ENCODE measurements at regions not wholly inside any gene's neighbourhood (a gene's known extent, or its start where the extent isn't known, plus 50 kb on each side); places are given as distances from the start of the nearest gene placed in this dataset.

DNA sequence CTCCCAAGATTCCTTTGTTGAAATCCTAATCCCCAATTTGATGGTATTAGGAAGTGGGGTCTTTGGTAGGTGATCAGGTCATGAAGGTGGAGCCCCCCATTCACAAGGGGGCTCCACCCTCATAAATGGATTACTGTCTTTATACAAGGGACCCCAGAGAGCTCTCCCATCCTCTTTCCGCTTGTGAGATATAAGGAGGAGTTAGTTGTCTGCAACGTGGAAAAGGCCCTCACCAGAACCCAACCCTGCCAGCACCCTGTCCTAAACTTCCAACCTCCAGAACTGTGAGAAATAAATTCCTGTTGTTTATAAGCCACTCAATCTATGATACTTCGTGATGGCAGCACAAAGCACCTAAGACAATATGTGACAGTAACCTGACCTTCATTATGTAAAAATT lies 684.1 kb upstream of the HS6ST1 start:
- TF ChIP-seq GABPA (IDR thresholded peaks at IDR 0.05 in 1 of 2, conservative IDR thresholded peaks at IDR 0.05 in 1 of 2) (no peak), TAF1 (conservative IDR thresholded peaks at IDR 0.05) (no peak), FOXA2 (IDR thresholded peaks at IDR 0.05) (no peak), NR2F2 (IDR thresholded peaks at IDR 0.05) (no peak), YY1 (IDR thresholded peaks at IDR 0.05) (no peak), RAD21 (IDR thresholded peaks at IDR 0.05) (no peak), SP1 (IDR thresholded peaks at IDR 0.05) (no peak), FOXA1 (IDR thresholded peaks at IDR 0.05) (no peak), HNF4G (IDR thresholded peaks at IDR 0.05) (no peak), JUND (IDR thresholded peaks at IDR 0.05) (no peak), RXRA (IDR thresholded peaks at IDR 0.05) (no peak)
- TF ChIP-seq, protein P1, sequence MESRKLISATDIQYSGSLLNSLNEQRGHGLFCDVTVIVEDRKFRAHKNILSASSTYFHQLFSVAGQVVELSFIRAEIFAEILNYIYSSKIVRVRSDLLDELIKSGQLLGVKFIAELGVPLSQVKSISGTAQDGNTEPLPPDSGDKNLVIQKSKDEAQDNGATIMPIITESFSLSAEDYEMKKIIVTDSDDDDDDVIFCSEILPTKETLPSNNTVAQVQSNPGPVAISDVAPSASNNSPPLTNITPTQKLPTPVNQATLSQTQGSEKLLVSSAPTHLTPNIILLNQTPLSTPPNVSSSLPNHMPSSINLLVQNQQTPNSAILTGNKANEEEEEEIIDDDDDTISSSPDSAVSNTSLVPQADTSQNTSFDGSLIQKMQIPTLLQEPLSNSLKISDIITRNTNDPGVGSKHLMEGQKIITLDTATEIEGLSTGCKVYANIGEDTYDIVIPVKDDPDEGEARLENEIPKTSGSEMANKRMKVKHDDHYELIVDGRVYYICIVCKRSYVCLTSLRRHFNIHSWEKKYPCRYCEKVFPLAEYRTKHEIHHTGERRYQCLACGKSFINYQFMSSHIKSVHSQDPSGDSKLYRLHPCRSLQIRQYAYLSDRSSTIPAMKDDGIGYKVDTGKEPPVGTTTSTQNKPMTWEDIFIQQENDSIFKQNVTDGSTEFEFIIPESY (IDR thresholded peaks at IDR 0.05), result no peak
- no peaks in the 10 kb centered on the region for H3K4me1 ChIP-seq (ENCODE audit: control insufficient read depth in 4 of 4, insufficient read depth in 4 of 4, low read length in 3 of 4)
- H3K9me3 ChIP-seq (ENCODE audit: control insufficient read depth in 4 of 4, low read length in 3 of 4), result no peaks in the 10 kb centered on the region
- WGBS, result 77% methylated on average over 3 of the region's 3 CpGs
- H3K27ac ChIP-seq (ENCODE audit: low read depth in 1 of 2, low read length in 2 of 2), result no peak overlapping the region
- DNase-seq (ENCODE audit: low spot score), result no peak
- H3K36me3 ChIP-seq (ENCODE audit: control insufficient read depth in 4 of 4, insufficient read depth in 3 of 4, low read depth in 1 of 4, low read length in 3 of 4), result no peaks in the 10 kb centered on the region
- no peak overlapping the region for H3K9ac ChIP-seq (ENCODE audit: low read depth in 1 of 2, low read length in 2 of 2)
- H3K27me3 ChIP-seq (ENCODE audit: control insufficient read depth in 4 of 4, insufficient read depth in 4 of 4, low read length in 3 of 4), result no peaks in the 10 kb centered on the region
- no peak overlapping the region for H3K4me3 ChIP-seq (ENCODE audit: low read depth in 1 of 3, low read length in 3 of 3)

DNA sequence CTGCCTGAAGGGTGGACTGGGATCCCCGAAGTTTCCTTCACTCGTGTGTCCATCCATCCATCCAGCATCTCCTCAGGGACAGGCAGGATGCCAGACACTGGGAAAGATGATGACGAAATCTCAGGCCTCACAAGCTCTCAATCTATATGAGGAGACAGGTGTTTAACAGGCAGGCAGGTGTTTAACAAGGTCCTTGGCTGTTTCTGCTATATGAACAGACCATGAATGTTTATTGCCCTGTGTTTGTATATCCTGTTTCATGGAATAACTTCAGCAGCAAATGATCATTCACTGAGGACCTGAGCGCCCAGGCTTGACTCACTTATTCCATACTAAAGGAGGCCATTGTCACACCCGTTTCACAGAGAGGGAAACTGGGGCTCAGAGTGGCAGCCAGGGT lies 685.8 kb upstream of the HS6ST1 start:
- no peaks in the 10 kb centered on the region for H3K4me1 ChIP-seq (ENCODE audit: control insufficient read depth in 4 of 4, insufficient read depth in 4 of 4, low read length in 3 of 4)
- WGBS, result 78% methylated on average over 5 of the region's 5 CpGs

DNA sequence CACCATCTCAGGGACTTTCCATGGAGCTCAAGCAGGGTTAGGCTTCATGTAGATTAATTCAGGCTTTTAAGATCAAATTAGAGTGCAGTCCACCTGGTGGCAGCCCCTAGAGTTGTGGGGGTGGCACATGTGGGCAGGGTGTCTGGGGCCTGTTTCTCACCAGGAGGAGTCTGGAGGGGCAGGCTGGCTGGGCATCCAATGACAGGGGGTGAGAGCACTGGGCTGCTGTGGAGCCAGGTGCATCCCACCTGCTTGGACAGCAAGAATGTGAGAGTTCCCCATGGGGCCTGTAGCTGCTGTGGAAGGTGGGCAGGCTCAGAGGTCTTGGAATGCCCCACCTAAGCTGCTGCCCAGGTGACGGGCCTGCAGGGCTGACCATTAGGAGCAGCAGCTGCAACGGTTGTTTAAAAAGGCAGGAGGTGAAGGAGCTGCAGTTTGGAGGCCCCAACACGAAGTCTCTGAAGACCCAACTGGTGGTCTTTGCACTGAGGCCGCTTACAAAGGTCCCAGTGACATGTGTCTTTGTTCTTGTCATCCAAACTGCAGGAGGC lies 686.3 kb upstream of the HS6ST1 start:
- Histone ChIP-seq H3K9me3 (ENCODE audit: control insufficient read depth in 4 of 4, low read length in 3 of 4) (no peaks in the 10 kb centered on the region), H3K36me3 (ENCODE audit: control insufficient read depth in 4 of 4, insufficient read depth in 3 of 4, low read depth in 1 of 4, low read length in 3 of 4) (no peaks in the 10 kb centered on the region), H3K4me1 (ENCODE audit: control insufficient read depth in 4 of 4, insufficient read depth in 4 of 4, low read length in 3 of 4) (no peaks in the 10 kb centered on the region), H3K4me3 (ENCODE audit: low read depth in 1 of 3, low read length in 3 of 3) (no peak overlapping the region), H3K27me3 (ENCODE audit: control insufficient read depth in 4 of 4, insufficient read depth in 4 of 4, low read length in 3 of 4) (no peaks in the 10 kb centered on the region), H3K9ac (ENCODE audit: low read depth in 1 of 2, low read length in 2 of 2) (no peak overlapping the region), H3K27ac (ENCODE audit: low read depth in 1 of 2, low read length in 2 of 2) (no peak overlapping the region)
- no peak for DNase-seq (ENCODE audit: low spot score)
- 87% methylated on average over 4 of the region's 4 CpGs for WGBS
- TF ChIP-seq, protein P2, sequence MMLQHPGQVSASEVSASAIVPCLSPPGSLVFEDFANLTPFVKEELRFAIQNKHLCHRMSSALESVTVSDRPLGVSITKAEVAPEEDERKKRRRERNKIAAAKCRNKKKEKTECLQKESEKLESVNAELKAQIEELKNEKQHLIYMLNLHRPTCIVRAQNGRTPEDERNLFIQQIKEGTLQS (IDR thresholded peaks at IDR 0.05), result no peak
- TF ChIP-seq GABPA (IDR thresholded peaks at IDR 0.05 in 1 of 2, conservative IDR thresholded peaks at IDR 0.05 in 1 of 2) (no peak), JUND (IDR thresholded peaks at IDR 0.05) (no peak), RAD21 (IDR thresholded peaks at IDR 0.05) (no peak), SP1 (IDR thresholded peaks at IDR 0.05) (no peak), RXRA (IDR thresholded peaks at IDR 0.05) (no peak), HNF4G (IDR thresholded peaks at IDR 0.05) (no peak), FOXA2 (IDR thresholded peaks at IDR 0.05) (no peak), TAF1 (conservative IDR thresholded peaks at IDR 0.05) (no peak), HNF4A (conservative IDR thresholded peaks at IDR 0.05) (no peak), NR2F2 (IDR thresholded peaks at IDR 0.05) (no peak), EGR1 (IDR thresholded peaks at IDR 0.05; ENCODE audit: low read depth in 2 of 2) (no peak)
- TF ChIP-seq, protein P3, sequence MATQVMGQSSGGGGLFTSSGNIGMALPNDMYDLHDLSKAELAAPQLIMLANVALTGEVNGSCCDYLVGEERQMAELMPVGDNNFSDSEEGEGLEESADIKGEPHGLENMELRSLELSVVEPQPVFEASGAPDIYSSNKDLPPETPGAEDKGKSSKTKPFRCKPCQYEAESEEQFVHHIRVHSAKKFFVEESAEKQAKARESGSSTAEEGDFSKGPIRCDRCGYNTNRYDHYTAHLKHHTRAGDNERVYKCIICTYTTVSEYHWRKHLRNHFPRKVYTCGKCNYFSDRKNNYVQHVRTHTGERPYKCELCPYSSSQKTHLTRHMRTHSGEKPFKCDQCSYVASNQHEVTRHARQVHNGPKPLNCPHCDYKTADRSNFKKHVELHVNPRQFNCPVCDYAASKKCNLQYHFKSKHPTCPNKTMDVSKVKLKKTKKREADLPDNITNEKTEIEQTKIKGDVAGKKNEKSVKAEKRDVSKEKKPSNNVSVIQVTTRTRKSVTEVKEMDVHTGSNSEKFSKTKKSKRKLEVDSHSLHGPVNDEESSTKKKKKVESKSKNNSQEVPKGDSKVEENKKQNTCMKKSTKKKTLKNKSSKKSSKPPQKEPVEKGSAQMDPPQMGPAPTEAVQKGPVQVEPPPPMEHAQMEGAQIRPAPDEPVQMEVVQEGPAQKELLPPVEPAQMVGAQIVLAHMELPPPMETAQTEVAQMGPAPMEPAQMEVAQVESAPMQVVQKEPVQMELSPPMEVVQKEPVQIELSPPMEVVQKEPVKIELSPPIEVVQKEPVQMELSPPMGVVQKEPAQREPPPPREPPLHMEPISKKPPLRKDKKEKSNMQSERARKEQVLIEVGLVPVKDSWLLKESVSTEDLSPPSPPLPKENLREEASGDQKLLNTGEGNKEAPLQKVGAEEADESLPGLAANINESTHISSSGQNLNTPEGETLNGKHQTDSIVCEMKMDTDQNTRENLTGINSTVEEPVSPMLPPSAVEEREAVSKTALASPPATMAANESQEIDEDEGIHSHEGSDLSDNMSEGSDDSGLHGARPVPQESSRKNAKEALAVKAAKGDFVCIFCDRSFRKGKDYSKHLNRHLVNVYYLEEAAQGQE (IDR thresholded peaks at IDR 0.05), result no peak
- TF ChIP-seq, protein P1 (IDR thresholded peaks at IDR 0.05), result no peak
- TF ChIP-seq, protein P4, sequence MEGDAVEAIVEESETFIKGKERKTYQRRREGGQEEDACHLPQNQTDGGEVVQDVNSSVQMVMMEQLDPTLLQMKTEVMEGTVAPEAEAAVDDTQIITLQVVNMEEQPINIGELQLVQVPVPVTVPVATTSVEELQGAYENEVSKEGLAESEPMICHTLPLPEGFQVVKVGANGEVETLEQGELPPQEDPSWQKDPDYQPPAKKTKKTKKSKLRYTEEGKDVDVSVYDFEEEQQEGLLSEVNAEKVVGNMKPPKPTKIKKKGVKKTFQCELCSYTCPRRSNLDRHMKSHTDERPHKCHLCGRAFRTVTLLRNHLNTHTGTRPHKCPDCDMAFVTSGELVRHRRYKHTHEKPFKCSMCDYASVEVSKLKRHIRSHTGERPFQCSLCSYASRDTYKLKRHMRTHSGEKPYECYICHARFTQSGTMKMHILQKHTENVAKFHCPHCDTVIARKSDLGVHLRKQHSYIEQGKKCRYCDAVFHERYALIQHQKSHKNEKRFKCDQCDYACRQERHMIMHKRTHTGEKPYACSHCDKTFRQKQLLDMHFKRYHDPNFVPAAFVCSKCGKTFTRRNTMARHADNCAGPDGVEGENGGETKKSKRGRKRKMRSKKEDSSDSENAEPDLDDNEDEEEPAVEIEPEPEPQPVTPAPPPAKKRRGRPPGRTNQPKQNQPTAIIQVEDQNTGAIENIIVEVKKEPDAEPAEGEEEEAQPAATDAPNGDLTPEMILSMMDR (IDR thresholded peaks at IDR 0.05; ENCODE audit: low read depth, low read length, missing input control), result no peak
- TF ChIP-seq, protein P5, sequence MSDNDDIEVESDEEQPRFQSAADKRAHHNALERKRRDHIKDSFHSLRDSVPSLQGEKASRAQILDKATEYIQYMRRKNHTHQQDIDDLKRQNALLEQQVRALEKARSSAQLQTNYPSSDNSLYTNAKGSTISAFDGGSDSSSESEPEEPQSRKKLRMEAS (IDR thresholded peaks at IDR 0.05), result no peak

More for the DNA sequence above, 685.8 kb upstream of the HS6ST1 start:
- H3K4me3 ChIP-seq (ENCODE audit: low read depth in 1 of 3, low read length in 3 of 3), result no peak overlapping the region
- TF ChIP-seq FOXA2 (IDR thresholded peaks at IDR 0.05) (no peak), HNF4G (IDR thresholded peaks at IDR 0.05) (no peak), SP1 (IDR thresholded peaks at IDR 0.05) (no peak)
- H3K27ac ChIP-seq (ENCODE audit: low read depth in 1 of 2, low read length in 2 of 2), result no peak overlapping the region
- no peaks in the 10 kb centered on the region for H3K36me3 ChIP-seq (ENCODE audit: control insufficient read depth in 4 of 4, insufficient read depth in 3 of 4, low read depth in 1 of 4, low read length in 3 of 4)
- H3K27me3 ChIP-seq (ENCODE audit: control insufficient read depth in 4 of 4, insufficient read depth in 4 of 4, low read length in 3 of 4), result no peaks in the 10 kb centered on the region
- no peak for DNase-seq (ENCODE audit: low spot score)
- H3K9me3 ChIP-seq (ENCODE audit: control insufficient read depth in 4 of 4, low read length in 3 of 4), result no peaks in the 10 kb centered on the region
- no peak overlapping the region for H3K9ac ChIP-seq (ENCODE audit: low read depth in 1 of 2, low read length in 2 of 2)

Data from liver (tissue), 8 donors.